Thyroid gland (tissue), 4 donors: ENCODE measurements at regions not wholly inside any gene's neighbourhood (a gene's known extent, or its start where the extent isn't known, plus 50 kb on each side); places are given as distances from the start of the nearest gene placed in this dataset.

Source experiments
- POLR2A ChIP-seq, 2 donors: fragments of 450-650 bp; IDR thresholded peaks; one replicate each; pipeline ENCODE4 v1.6.1; 2017; ENCODE audit warnings: antibody characterized with exemption in 2 of 2, mild to moderate bottlenecking in 2 of 2, moderate library complexity in 1 of 2
- TF ChIP-seq, protein P1 (sequence below), 6 experiments: fragments of 200-600 bp in 3 of 6; fragments of 450-650 bp in 3 of 6; sonication (generic) in 3 of 6; IDR thresholded peaks; one replicate each; pipeline ENCODE4 v1.5.1; 2016 to 2019; ENCODE audit warnings: antibody characterized with exemption in 6 of 6, mild to moderate bottlenecking in 2 of 6, inconsistent platforms in 1 of 6, moderate library complexity in 1 of 6

DNA sequence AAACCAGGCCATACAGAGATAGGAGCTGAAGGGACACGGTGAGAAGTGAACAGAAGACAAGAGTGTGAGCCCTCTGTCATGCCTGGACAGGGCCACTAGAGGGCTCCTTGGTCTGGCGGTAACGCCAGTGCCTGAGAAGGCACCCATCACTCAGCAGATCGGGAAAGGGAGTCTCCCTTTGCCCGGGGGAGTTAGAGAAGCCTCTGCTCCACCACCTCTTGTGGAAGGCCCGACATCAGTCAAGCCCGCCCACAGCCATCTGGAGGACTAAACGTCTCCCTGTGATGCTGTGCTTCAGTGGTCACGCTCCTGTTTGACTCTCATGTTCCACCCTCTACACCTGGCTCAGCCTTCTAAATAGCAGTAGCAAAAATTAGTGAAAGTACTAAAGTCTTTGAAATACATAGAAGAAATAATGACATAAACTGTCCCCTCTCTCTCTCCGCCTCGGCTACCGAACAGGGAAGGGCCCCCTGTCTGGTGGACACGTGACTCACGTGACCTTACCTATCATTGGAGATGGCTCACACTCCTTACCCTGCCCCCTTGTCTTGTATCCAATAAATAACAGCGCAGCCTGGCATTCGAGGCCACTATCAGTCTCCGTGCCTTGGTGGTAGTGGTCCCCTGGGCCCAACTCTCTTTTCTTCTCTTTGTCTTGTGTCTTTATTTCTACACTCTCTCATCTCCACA, 66.7 kb downstream of the RPP21 start:
- TF ChIP-seq, protein P1, sequence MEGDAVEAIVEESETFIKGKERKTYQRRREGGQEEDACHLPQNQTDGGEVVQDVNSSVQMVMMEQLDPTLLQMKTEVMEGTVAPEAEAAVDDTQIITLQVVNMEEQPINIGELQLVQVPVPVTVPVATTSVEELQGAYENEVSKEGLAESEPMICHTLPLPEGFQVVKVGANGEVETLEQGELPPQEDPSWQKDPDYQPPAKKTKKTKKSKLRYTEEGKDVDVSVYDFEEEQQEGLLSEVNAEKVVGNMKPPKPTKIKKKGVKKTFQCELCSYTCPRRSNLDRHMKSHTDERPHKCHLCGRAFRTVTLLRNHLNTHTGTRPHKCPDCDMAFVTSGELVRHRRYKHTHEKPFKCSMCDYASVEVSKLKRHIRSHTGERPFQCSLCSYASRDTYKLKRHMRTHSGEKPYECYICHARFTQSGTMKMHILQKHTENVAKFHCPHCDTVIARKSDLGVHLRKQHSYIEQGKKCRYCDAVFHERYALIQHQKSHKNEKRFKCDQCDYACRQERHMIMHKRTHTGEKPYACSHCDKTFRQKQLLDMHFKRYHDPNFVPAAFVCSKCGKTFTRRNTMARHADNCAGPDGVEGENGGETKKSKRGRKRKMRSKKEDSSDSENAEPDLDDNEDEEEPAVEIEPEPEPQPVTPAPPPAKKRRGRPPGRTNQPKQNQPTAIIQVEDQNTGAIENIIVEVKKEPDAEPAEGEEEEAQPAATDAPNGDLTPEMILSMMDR (IDR thresholded peaks at IDR 0.05) = peak; percentile 41 to 85 (median 50)
- TF ChIP-seq POLR2A (IDR thresholded peaks at IDR 0.05) = no peak
